ENCODE measurements at regions not wholly inside any gene's neighbourhood (a gene's known extent, or its start where the extent isn't known, plus 50 kb on each side); places are given as distances from the start of the nearest gene placed in this dataset.
"Not testable (repeated sequence)": the region's sequence is repeated elsewhere in the genome, so short reads cannot be mapped to it uniquely, and the experiment has no call there.

DNA sequence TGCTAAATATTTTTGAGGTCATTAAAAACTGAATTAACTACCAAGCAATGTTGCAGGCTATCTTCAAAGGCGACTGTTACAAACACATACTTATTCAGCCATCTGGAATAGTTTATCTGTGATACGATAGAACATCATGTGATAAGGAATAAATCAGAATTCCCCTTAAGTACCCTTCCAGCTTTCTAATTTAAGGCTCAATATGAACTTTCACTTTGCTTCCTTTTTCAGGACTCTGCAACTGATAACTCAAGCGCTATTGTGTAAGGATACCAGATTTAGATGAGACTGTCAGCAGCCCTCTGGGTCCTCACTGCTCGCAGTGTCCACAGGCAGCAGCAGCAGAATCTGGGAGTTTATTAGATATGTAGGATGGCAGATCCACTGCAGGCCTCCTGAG is 416.3 kb downstream of the SPATA31D1 start:
- no peak for DNase-seq

DNA sequence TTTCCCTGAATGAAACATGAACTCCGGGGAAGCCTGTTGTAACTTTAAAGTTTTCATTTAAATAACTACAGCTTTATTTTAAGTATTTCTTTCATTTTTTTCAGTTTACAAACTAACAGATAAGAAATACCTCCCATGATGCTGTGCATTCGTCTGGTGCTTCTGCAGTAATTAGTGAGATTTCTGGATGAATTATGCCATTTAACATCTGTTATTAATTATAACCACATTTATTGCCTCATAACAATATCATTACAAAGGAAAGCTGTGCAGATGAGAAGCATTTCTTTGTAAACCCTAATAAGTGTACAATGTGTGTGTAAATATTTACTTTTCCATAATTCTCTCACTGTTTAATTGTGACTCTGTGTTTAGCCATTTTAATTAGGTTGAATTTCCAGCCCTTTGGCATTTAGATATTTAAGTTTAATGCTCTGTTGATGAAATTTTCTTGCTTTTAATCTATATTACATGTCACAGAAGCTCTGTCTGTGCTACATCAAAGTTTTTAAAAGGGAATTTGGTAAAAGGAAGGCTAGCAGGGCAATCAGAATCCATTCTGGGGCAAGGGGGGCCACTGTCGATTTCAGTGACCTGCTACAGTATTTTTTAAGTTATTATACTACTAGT is 418.0 kb downstream of the SPATA31D1 start:
- no peak for DNase-seq

GRCh38 chr9:82410306-82410705 is 421.7 kb downstream of the SPATA31D1 start:
- DNase-seq, result no peak

DNA sequence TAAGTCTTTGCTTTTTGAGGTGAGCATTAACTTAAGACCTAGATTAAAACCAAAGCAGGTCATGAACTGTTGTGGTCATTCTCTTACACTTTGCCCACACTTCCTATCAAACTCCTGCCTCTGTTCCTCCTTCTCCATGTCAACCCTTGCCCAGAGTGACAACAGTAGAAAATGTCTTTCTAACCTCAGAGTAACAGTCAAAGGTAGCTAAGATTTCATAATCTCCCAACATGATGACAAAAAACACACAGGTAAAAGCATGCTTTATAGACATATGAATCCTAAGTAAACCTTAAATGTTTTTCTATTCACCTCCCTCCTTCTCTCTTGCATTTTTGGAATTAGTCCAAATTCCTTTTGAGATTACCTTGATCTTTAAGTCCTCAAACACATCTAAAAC is 422.3 kb downstream of the SPATA31D1 start:
- no peak for DNase-seq

DNA sequence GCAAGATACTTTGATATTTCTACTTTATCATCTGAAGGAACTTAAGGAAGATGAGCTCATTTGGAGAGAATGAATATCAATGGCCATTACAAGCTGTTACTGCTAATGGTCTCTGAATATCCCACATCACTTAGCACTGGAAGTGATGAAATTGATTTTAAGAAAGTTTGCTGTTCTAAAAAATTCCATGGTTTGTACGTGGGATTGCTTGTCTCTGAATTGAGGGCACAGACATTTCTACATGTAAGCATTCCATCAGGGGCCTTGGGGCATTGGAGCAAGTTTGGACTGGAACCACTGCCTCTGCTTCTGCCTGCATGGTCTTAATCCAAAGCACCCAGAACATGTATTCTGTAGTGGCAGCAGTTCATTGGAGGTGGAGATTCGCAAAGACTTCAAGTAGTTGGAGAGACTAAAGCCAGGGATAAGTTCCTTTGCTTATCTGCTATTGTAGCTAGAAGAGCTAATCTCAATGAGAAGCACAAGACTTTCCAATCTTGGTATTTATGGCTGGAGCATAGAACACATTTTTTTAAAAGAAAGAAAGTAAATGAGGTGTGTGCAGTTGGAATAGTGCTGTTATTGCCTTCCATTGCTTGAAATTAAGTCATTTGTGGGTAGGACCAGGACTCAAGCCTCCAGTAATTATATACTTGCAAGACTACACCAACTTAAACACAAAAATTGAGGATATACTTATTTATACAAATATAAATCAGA is 424.2 kb downstream of the SPATA31D1 start:
- DNase-seq, result no peak

GRCh38 chr9:82417501-82417900 is 428.9 kb downstream of the SPATA31D1 start:
- DNase-seq, result no peak

GRCh38 chr9:82418334-82418733 is 429.8 kb downstream of the SPATA31D1 start:
- DNase-seq, result no peak

- DNase-seq, result no peak
Observed at GRCh38 chr9:82419696-82420486, 431.3 kb downstream of the SPATA31D1 start.

DNA sequence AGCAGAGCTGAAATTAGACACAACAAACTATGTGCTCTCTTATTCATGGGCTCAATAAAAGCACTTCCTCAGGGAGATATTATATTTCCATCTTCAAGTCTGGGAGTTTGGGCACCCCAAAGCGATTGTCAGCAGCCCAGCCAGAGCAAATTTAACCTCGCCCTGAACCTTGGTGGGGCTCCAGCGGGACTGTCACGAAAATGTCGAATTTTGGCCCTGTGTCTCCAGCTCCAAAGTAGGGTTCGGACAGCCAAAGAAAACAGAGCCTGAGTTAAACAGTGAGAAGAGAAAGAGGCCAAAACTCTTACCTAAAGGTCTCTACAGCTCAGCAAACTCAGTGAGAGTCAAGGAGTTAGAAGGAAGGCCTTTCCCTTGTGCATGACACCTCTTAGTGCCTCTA is 432.9 kb downstream of the SPATA31D1 start:
- DNase-seq, result no peak

GRCh38 chr9:82423700-82424099 is 435.1 kb downstream of the SPATA31D1 start:
- DNase-seq, result no peak

DNA sequence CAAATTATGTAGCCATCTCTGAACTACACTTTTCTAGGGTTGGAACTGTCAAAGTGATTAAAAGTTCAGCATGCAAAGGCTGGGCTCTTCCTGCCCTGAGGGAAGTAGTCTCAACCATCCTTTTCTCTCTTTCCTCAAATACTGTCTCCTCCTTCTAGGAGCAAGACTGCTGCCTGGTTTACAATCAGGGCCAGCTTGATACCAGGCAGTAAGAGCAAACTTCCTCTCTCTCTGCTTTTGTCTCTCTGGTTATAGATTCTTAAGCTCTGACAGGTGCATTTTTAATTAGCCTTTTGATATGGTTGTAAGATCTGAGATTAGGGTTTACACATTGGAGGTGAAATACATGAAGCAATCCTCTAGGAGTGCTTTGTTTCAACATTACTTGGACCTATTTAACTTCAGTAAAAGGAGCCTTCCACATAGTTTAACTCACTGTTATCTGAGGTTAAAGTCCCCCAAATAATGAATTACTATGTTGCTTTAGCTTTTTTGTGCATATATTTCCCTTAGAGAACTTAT is 436.1 kb downstream of the SPATA31D1 start:
- no peak for DNase-seq

DNA sequence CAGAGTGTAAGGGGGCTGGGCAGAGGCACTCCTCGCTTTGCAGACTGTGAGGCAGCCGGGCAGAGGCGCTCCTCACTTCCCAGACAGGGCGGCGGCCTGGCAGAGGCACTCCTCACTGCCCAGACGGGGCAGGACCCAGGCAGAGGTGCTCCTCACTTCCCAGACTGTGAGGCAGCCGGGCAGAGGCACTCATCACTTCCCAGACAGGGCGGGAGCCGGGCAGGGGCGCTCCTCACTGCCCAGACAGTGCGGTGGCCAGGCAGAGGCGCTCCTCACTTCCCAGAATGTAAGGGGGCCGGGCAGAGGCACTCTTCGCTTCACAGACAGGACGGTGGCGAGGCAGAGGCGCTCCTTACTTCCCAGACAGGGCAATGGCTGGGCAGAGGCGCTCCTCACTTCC is 442.5 kb downstream of the SPATA31D1 start:
- DNase-seq, result no peak

GRCh38 chr9:82433290-82433931 is 444.8 kb downstream of the SPATA31D1 start:
- DNase-seq, result not testable (repeated sequence)

DNA sequence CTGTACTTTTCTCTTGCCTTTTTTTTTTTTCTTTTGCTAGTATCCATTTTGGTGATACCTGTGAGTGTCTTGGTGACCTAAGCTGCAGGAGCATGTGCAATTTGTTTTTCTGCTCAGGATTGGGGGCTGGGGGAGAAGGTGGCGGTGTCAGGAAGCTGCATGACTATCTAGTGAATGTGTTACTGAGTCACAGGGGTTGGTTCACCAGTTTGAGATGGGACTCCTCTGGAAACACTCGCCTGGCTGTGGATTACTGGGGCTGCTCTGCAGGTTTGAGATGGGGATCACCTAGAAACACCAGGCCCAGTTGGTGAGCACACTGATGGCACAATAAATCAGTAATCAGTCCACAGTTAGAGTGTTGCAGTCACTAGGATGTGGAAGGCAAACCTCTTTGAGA is 447.9 kb downstream of the SPATA31D1 start:
- DNase-seq, result no peak

- DNase-seq, result not testable (repeated sequence)
Observed at GRCh38 chr9:82437183-82437582, 448.6 kb downstream of the SPATA31D1 start.

DNA sequence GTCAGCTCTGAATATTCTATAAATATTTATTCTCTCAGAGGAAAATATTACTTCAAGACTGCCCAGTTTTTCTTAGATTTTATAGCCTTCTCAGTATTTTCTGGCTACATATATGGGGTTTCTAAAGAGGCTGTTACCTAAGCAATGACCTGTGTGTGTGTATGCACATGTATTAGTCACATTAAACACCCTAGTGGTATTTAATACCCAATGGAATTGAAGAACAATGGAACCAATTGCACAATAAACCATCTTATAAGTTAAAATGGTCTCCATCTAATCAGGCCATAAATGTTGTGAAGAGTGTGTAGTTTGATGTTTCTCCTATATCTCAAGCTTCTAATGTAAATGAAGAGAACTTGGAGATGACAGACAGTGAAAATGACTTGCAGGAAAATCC is 450.0 kb downstream of the SPATA31D1 start:
- no peak for DNase-seq

DNA sequence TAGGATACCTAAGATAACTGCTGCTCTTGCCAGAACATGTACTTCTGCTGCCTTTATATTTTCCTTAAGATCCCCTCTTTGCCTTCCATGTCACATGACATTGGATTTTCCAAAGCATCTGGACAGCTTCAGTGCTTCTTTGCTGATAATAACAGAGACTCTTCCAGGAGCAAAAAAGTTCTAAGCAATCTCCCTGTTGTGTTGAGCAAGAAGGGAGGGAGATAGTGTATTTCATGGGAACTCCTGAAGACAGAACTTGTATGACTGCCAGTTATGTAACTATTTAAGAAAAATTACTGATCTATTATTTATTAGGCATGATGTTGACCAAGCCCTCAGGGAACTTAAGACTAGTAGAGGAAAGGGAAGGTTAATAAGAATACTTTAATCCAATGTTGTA is 454.7 kb downstream of the SPATA31D1 start:
- no peak for DNase-seq

- DNase-seq, result no peak
Observed at GRCh38 chr9:82445556-82445955, 457.0 kb downstream of the SPATA31D1 start.

DNA sequence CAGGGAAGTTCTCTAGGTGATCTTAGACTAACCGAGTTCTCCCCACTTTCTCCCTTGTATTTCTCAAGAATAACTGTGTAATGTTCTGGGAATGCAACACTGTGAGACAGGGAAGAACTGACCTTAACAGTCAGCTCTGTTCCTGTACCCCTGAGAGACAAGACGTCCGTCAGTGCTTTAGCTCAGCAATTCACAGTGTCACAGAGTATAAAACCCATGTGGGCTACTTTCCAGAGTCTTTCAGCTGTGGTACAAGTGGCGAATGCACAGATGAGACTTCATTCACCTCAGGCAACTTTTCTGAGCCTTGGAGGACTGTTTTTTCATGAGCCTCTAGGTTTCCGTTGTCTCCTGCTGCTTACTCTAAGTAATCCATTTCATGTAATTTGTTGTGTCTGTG is 458.8 kb downstream of the SPATA31D1 start:
- no peak for DNase-seq

- no peak for DNase-seq
Observed at GRCh38 chr9:82449986-82450385, 461.4 kb downstream of the SPATA31D1 start.

DNA sequence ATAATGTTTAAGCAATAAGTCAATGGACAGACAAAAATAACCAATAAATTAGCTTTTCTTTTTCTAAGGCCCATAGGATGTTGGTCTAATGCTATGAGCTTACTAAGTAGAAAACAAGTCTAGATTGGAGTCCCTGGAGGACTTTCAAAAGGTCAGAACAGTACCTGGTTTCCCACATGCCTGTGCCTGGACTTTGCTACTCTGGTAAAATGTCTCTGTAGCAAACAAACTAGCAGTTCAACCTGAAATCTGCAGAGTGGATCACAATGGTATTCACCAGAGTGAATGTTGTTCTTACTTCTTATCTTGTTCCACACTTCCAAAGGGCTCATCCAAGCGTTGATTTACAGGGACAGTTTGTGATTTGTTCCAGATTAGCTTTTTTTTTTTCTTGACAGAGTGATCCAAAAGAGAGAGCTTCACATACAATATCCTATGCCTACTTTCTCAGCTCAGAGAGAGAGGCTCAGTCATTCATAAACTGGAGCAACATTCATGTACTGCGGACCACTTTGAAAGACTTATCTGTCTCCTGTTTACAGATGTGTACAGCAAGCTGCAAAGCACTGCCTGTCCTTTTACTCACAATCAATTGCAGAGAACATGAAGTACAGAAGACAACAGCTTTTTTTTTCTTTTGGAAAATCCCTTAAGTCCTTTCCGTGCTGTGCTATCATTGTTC is 466.1 kb downstream of the SPATA31D1 start:
- DNase-seq, result no peak

- DNase-seq, result no peak
Observed at GRCh38 chr9:82456642-82457041, 468.1 kb downstream of the SPATA31D1 start.

DNA sequence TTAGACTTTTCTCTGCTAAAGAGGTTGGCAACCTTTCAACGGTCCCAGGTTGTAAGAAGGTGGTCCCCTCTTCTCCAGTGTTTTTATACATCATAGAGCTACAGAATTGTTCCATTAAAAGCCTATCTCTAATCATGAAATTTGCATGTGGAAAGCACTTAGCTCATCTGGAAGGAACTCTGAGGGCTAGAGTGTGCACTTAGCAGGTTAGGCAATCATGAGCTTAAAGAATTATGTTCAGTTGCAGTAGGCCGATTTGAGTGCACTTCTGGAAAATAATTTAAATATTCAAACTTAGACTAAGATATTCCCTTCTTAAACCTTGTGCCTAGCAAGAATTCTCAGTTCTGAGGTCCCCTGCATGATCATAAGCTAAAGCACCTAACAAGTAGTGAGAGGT is 468.7 kb downstream of the SPATA31D1 start:
- no peak for DNase-seq

Data from CD4-positive, alpha-beta T cell treated with Interferon gamma for 1 hour (primary cell).